ENCODE measurements at regions not wholly inside any gene's neighbourhood (a gene's known extent, or its start where the extent isn't known, plus 50 kb on each side); places are given as distances from the start of the nearest gene placed in this dataset.
A peak's percentile ranks its signal among the peaks of the same experiment; 100 is the strongest.

DNA sequence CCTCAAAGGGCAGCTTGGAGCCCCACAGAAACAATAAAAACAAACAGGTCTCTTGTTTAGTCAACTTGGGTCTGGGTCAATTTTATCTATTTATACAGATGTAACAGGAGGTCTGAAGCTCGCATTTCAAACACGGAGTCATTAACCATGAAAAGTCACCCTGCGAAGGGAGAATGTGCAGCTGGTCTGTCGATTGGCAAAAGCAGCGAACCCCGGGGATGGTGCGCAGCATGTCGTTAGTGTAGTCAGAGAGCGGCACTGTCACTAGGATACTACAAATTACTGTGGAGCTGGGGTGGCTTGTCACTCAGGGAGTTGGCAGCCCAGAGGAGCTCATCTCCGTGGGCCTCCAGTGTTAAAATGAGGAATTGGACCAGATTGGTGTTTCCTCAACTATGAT lies 190.4 kb upstream of the ARG1 start:
- no peak for DNase-seq (ENCODE audit: low spot score)

DNA sequence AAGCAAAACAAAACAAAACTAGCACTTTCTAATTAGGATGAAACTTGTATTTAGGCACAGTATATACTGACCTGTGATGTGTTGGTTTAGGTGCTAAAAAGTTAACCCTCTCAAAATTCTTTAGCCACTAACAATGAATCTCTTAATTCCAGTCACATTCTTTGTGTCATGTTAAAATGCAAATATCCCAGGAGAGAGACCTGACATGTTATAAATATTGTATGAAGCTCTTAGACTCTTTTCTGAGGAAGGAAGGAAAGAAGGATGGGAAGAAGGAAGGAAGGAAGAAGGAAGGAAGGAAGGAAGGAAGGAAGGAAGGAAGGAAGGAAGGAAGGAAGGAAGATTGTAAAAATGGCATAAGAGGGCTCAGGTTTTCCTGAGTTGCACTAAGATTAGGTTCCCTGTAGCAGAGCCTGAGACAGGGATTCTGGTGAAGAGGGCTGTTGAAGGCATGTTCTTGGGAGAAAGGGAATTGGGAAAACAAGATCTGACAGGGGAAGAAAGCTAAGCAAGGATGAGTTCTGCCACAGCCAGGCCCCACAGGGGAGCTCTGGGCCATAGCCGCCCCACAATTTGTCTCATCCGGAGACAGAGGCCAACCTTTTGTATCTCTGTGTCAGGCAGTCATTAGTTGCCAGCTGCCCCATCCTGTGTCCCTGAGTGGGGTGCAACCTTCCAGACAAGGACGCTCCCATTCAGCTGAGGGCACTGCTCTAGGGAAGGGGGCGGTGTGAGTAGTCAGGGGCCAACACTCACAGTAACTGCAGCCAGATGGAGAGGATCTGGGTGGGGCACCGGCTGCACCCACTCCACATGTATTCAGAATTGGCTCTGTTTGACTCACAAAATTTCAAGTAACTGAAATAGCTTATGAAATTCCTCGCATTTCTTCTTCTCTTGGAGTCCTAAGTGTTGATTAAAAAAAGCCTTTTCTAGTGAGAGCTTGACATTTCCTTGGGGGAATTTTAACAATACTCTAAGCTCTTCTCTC lies 189.3 kb upstream of the ARG1 start:
- DNase-seq (ENCODE audit: low spot score) (no peak), FAIRE-seq (no peak)

More for the DNA sequence above, 190.4 kb upstream of the ARG1 start:
- no peak for FAIRE-seq

DNA sequence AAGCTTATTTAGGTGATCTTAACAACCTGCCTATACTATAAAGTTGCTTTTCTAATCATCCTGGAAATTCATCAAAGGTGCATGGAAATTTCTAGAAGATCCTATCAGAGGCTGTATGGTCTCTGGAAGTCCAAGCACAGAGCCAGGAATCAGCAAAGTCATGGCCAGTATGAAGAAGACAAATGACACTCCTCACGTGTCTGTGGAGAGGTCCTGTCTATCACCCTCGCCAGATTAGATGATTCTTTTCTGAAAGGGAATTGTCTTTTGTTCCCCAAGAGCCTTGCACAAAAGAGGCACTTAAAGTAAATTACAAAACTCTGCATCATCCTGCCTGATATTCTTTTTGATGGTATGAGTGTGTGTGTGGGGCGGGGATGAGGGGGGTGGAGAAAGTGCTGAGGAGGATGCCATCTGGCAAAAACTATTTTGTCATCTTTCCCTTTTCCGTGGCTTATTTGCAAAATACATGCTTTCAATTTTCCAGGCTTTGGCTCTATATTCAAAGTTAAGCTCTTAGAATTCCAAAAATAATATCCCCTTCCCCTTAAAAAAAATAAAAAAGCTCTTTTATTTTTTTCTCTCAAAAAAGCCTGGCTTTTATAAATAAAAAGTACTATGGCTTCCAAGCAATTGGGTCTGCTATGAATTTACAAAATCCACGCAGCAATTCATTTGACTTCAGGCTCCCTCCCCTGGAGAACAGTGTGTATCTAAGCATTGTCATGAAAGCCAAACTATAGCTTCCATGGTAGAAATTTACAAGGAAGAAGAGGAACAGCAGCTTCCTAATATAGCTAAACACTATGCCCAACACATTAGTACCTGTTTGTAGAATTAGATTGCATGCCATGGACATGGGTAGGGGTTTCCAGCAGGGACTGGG lies 185.2 kb upstream of the ARG1 start:
- DNase-seq (ENCODE audit: low spot score), result no peak
- FAIRE-seq, result no peak

DNA sequence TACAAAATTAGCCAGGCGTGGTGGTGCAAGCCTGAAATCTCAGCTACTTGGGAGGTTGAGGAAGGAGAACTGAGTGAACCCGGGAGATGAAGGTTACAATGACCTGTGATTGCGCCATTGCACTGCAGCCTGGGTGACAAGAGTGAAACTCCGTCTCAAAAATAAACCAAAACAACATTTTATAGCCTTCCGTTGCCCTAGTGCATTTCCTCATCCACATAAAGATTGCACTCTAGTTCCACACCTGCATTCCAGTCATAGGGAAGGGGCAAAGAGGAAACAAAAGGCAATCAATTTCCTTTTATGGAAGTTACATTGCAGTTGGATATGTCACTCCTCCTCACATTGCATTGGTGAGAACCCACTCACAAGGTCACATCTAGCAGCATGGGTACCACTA lies 182.7 kb upstream of the ARG1 start:
- DNase-seq (ENCODE audit: low spot score) (no peak), FAIRE-seq (no peak)

DNA sequence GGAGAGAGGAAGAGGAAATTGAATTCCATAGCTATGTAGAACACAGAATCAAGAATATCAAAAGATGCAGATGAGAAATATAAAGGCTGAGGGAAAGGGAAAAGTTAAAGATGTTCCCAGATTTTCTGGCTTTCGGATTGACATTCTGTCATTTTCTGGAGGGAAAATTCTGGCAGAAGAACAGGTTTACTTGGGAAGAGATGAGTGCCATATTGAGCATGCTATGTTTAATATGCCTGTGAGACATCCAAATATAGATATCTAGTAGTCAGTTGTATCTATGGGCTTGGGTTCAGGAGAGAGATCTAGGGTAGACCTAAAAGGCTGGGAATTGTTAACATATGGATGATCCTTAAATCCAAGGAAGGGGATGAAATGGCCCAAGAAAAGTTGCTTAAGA lies 181.9 kb upstream of the ARG1 start:
- DNase-seq (ENCODE audit: low spot score), result no peak
- no peak for FAIRE-seq

DNA sequence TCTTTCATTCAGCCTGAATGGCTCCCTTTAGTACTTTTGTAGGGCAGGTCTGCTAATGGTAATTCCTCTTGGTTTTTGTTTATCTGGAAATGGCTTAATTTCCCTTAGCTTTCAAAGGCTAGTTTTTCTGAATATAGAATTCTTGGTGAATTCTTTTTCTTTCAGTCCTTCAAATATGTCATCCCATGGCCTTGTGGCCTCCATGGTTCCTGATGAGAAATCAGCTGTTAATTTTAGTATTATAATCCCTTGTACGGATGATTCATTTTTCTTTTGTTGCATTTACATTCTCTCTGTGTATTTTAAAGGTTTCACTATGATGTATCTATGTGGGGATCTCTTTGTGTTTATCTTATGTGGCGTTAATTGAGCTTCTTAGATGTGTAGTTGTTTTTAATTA lies 179.6 kb upstream of the ARG1 start:
- DNase-seq (ENCODE audit: low spot score) (no peak), FAIRE-seq (no peak)

DNA sequence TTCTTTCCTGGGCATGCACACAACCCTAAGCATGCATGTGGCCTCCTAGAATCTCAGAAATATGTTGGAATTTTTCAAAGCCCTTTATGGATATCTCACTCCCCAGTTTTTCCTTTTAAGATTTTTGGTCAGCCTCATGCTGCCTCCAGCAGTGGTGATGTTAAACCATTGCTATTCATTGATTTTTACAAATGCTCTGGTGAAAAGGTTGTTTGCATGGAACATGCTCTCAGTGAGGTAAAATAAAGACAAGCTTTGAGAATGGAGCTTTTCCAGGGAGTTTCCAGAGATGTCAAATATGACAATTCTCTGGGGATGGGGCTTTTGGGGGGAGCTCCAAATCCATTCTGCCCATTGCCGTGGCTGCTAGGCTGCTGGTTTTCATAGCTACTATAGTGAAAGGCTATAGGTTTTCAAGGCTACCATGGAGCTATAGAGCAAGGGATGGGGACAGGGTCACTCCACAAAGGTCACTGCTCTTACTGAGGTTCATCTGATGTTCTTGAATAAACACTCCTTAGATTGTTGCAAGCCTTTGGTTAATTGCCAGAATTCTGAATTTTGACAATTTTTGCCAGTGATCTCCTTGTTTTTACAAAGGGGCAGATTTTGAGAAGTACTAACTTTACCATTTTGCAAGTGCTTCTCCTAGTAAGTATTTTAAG lies 178.1 kb upstream of the ARG1 start:
- no peak for FAIRE-seq
- no peak for DNase-seq (ENCODE audit: low spot score)

DNA sequence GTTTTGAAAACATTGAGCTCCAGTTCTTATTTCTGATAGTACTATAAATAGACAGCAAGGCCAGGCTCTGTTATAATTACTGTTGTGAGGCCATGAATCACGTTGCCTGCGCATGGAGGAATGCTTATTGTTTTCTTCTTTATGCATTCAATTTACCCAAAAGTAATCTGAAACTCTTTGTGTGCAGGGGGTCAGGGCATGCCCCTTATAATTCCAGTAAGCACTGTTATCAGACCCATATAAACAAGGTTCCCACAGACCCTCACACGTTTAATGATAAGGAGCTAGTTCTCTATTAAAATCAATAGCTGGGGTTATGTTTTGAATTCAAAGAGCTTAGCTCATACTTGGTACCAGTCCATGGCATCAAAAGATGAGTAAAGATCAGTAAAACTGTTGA lies 174.8 kb upstream of the ARG1 start:
- FAIRE-seq (no peak), DNase-seq (ENCODE audit: low spot score) (no peak)

DNA sequence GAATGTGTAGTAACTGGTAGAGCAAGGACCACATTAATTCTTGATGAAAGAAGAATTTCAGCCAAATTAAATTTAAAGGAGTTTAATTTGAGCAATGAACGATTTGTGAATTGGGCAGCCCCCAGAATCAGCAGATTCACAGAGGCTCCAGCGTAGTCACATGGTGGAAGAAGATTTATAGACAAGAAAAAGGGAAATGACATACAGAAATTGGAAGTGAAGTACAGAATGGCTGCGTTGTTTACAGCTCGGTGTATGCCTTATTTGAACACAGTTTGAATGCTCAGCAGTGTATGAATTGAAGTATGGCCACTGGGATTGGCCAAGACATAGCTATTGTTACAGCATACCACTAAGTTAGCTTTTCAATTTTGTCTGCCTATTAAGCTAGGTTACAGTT lies 173.6 kb upstream of the ARG1 start:
- FAIRE-seq (no peak), DNase-seq (ENCODE audit: low spot score) (no peak)

DNA sequence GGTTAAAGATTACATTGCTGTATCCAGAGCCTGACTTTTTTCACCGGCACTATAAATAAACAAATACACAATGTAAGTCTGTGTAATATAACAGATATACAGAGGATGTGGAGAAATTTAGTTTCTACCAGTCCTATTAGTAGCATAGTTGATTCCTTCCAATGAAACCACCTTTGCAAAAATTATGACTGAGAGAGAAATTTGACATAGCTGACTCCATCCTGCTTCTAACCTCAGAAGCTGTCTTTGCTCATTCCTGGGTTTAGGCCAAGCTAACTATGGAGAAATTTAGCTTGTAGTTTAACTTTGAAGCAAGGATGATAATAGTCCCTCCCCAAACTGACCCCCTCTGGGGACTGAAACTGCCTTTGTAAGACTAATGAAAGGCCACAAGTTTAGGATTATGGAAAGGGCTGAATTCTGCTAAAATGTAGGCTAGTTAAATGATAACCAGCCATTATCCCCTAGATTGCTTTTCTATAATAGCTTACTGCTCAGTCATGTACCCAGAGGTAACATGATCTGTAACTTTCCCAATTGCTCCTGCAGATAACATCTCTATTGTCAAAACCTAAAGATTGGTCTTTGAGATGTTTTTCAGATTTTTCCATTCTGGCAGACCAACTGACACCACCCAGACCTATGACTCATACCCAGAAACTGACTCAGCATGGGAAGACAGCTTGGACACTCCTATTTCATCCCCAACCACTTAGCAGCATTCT lies 172.8 kb upstream of the ARG1 start:
- peak; percentile 71 for FAIRE-seq
- DNase-seq (ENCODE audit: low spot score), result peak; percentile 71

DNA sequence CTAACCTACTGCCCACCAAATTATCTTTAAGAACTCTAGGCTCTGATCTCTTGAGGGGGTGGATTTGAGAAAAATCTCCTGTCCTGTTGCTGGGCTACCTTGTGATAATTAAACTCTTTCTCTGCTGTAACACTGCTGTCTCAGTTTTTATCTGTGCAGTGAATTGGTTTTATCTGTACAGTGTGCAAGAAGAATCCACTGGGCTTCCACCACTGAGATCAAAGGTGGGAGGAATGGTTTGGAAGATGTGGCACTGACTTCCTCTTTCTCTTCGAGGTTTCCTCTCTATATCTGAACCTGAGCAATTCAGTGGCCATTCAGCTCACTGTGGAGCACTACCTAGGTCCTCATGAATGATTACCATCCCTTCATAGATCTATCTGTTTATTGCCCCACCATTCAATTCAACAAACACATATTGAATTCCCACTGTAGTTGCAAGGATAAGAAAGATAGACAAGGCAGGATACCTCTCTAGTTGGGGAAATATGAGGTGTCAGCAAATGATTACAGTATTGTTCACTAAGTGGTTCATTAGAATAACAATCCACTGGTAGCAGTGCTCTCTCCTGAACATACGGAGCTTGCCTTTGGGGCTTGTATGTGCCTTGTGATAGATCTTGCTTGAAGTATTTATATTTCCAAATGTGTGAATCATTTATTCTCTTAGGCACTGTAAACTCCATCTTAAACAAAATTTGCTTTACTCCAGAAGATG lies 172.1 kb upstream of the ARG1 start:
- FAIRE-seq (no peak), DNase-seq (ENCODE audit: low spot score) (no peak)

DNA sequence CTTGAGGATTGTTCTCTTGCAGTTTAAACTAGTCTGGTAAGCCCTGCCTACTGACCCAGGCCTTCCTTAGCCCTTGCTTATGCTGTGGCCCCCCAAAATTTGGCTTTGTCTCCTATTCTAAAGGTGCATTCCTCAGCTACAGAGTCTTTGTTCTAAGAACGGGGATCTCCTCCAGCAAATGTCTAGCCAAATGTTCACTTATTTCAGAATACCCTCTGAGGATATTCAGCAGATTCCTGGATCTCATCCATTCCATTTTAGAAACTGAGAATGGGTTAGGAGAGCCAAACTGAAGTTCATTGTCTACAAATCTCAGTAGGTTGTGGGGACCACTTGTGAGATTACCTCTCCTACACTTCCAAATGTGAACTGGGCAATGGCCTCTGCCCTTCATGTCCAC lies 164.2 kb upstream of the ARG1 start:
- no peak for DNase-seq (ENCODE audit: low spot score)
- FAIRE-seq, result no peak

DNA sequence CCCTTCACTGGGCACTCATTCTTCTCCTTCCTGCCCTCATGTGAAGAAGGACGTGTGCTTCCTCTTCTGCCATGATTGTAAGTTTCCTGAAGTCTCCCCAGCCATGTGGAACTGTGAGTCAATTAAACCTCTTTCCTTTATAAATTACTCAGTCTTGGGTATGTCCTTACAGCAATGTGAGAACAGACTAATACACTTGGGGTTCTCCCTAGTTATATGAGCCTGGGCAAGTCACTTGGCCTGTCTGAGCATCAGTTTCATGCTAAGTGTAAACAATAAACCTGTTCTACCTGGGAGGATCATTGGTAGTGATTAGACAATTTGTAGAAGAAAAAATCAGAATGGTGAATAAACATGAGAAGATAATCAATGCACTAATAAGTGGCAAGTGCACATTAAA lies 162.2 kb upstream of the ARG1 start:
- no peak for DNase-seq (ENCODE audit: low spot score)
- no peak for FAIRE-seq

DNA sequence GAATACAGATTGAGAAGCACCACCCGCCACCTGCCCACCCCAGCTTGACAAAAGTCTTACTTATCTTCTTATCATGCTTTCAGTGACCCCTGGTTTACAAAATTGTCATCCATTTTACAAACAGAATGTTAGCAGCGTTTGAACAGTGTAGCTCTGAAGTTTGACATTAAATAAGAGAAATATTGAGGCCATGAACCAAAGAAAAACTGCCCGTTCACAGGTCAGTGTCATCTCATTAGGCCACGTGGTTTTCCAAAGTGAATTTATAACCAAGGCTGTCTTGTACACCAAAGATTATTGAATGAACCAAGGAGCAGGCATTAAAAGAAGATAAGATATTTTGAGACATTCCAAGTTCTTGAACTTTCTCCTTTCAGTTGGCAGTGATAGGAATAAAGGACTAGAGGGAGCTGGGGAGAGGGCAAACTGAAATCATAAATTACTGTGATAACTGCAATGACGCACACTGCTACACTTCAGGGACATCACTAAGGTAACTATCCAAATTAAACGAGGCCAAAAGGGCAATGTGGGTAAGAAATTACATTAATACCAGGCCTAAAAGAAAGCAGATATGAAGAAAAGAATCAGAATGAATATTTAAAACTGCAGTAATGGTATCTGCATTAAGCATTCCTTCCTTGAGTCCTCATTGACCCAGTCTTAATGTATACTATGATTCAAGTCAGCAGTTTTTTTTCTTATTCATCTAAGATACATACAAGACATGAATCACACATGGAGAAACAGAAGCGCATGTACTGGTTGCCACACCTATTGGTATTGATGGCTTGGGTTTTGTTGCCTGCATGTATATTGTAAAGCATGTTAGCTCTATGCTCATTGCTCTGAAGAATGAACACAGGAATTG lies 159.8 kb upstream of the ARG1 start:
- DNase-seq (ENCODE audit: low spot score) (no peak), FAIRE-seq (no peak)

DNA sequence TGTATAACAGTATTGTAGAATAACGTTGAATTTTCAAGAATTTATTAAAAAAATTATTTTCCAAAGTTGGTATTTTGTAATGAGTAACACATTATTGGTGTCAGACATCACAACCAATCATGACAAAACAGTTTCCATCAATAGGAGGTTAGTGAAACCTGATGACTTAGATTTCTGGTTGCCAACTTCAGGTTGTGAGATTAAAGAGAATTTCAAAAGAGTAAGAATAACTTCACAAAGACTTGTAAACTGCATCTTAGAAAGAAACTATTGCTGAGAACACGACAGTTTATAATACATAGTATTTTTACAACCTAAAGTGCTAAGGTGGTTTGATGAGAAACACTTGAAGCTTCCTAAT lies 159.2 kb upstream of the ARG1 start:
- no peak for DNase-seq (ENCODE audit: low spot score)
- FAIRE-seq, result no peak

DNA sequence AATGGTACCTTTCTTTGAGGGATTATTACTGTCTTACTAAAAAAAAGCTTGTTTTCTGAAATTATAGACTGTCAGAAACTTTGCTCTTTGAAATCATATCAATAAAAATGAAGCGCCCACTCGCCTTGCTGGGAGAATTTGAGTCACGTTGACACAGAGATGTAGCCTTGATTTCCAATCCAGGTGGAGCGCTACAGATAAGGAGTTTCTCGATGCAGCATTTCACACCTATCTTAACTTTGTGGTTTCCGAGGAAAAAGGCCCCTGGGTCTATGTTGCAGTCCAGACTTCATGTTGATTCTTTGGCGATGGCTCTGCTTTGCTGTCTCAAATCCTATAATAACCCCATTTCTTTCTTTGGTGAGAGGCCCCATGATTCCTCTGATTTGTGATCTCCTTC lies 158.1 kb upstream of the ARG1 start:
- FAIRE-seq, result no peak
- DNase-seq (ENCODE audit: low spot score), result no peak

DNA sequence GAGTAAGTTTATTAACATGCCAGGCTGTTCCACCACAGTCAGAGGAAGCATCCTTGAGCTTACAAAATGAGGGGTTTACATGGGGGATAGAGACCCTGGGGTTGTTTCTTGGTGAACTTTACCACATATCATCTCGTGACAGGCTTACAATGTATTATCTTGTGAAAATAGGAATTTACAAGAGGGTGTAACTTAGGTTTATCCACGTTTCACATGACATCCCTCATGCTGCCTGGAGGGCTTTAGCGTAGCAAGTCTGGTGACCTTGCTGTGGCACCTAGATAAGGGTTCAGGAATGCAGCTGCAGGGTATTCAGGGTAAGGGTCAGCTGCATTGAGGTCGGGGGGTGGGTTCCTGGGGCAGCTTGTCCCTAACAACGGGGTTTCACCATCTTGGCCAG lies 154.6 kb upstream of the ARG1 start:
- FAIRE-seq (no peak), DNase-seq (ENCODE audit: low spot score) (no peak)

DNA sequence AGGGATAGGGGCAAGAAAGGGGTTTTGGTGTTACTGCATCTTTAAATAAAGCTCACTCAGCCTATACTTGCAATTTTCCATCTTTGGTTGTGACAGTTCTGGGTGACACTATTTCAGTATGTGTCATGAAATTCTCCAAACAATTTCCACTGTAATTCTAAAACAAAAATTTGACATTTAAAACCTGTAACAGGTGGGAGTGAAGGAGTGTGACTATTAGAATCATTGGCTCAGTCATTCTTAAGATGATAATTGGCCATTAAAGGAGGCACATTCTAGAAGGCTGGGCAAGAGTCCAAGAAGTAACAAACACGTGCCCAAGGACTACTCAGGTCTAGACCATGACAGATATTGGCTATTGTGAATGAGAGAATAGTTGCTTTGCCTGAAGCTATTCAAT lies 153.3 kb upstream of the ARG1 start:
- DNase-seq (ENCODE audit: low spot score), result no peak
- FAIRE-seq, result no peak

DNA sequence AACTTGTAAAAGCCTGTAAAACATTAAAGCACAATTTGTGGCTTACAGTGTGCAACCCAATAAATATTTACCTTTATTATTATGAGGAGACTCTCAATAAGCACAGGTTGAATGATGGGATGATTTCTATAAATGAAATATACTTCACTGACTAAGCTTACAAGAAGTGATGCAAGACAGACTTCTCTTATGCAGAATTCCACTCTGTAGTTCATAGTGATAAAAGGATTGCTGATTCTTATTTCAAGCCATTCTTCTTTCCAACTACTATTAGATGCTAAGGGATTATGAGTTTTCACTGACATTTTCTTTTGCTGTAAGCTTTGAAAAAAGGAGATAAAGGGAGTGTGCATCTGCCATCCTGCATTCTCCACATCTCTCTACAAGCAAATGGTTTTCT lies 149.0 kb upstream of the ARG1 start:
- DNase-seq (ENCODE audit: low spot score), result no peak
- FAIRE-seq, result no peak

DNA sequence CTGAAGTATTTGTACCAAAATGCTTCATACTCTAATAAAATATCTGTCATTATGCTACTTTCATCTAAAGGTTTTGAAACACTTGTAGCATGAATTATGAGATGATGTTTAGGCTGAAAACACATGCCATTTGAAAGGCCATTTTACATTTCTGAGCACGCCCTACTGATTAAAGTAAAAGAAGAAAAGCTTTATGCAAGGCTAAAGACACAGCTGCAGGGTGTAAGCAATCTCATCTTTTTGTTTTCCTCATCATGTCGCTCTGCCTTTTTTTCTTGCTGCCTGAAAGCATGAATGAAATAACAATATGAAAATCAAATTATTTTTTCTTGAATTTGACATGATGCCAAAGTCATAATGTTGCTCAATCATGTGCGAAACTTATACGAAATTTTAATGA lies 148.6 kb upstream of the ARG1 start:
- FAIRE-seq, result no peak
- no peak for DNase-seq (ENCODE audit: low spot score)

Measured in RCC 7860 (cell line).